ENCODE measurements at regions not wholly inside any gene's neighbourhood (a gene's known extent, or its start where the extent isn't known, plus 50 kb on each side); places are given as distances from the start of the nearest gene placed in this dataset.
A peak's percentile ranks its signal among the peaks of the same experiment; 100 is the strongest.
"Not testable (repeated sequence)": the region's sequence is repeated elsewhere in the genome, so short reads cannot be mapped to it uniquely, and the experiment has no call there.

GRCh38 chr6:12490904-12491571 is 200.9 kb downstream of the EDN1 start:
- no peak overlapping the region for H3K4me3 ChIP-seq (ENCODE audit: low read length)
- no peak for DNase-seq (ENCODE audit: low read depth, low spot score)

DNA sequence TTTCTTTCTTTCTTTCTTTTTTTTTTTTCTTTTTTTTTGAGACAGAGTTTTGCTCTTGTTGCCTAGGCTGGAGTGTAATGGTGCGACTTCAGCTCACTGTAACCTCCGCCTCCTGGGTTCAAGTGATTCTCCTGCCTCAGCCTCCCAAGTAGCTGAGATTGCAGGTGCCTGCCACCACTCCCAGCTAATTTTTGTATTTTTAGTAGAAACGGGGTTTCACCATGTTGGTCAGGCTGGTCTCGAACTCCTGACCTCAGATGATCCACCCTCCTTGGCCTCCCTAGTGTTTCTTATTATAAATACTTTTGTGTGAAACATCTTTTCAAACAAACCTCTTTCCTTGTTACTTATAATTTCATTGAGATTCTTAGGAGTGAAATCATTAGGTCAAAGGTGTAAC is 202.8 kb downstream of the EDN1 start:
- DNase-seq (ENCODE audit: low read depth, low spot score); H3K4me3 ChIP-seq (ENCODE audit: low read length): not testable (repeated sequence)

DNA sequence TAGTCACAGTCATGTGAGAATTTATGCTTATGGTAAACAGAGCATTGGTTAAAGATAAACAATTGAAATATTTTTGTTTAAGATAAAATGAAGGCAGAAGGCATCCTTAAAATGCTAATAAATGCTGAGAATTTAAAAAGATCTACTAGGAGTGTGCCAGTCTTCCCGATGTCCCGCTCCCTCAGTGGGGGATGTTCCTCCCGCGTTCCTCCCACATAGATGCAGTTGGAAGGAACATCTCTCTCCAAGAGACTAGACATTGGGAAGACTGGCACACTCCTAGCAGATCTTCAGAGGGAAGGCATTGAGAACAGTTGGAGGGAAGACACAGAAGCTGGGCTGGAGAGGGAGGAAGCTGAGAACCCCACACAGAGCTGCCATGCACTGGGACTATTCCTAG is 203.3 kb downstream of the EDN1 start:
- DNase-seq (ENCODE audit: low read depth, low spot score), result no peak
- H3K4me3 ChIP-seq (ENCODE audit: low read length), result no peak overlapping the region

GRCh38 chr6:12494161-12494560 is 204.0 kb downstream of the EDN1 start:
- DNase-seq (ENCODE audit: low read depth, low spot score), result no peak

DNA sequence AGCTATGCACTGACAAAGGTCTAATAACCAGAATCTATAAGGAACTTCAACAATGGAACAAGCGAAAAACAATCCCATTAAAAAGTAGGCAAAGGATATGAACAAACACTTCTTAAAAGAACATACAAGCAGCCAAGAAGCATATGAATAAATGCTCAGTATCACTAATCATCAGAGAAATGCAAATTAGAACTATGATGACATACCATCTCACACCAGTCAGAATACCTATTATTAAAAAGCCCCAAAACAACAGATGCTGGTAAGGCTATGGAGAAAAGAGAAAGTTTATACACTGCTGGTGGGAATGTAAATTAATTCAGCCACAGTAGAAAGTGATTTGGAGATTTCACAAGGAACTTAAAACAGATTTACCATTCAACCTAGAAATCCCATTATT is 211.8 kb downstream of the EDN1 start:
- no peak overlapping the region for H3K4me3 ChIP-seq (ENCODE audit: low read length)
- DNase-seq (ENCODE audit: low read depth, low spot score), result no peak

More at GRCh38 chr6:12494161-12494560, 204.0 kb downstream of the EDN1 start:
- no peak overlapping the region for H3K4me3 ChIP-seq (ENCODE audit: low read length)

DNA sequence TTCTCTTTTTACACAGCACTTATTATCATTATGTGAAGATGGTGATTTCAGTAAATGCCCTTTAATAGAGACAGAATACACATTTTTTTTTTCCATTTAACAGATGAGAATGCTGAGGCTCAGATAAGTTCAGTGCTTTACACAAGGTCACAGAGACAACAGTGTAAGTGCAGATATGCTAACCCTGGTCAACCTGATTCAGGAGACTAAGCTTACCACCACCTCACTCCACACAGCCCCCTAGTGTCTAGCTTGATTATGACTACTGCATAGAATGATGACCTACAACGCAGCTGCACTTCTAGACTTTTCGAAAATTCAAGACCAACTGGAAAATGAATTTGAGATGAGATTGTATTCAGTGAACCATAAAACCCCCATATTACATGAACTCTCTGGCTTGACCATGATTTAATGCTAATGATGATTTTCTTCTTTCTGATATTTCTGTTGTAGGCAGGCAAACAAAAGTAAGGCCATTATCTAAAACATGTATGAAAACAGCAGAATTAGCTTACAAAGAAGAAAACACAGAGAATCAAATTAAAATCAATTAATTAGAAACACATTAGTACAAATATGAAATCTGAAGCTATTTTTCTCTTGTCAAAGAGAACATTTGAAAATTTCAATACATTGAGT is 212.1 kb upstream of the PHACTR1 start:
- H3K4me3 ChIP-seq (ENCODE audit: low read length), result no peak overlapping the region
- peak; percentile 28 for DNase-seq (ENCODE audit: low read depth, low spot score)

GRCh38 chr6:12505486-12505885 is 211.1 kb upstream of the PHACTR1 start:
- no peak overlapping the region for H3K4me3 ChIP-seq (ENCODE audit: low read length)
- no peak for DNase-seq (ENCODE audit: low read depth, low spot score)

GRCh38 chr6:12506159-12506558 is 210.4 kb upstream of the PHACTR1 start:
- DNase-seq (ENCODE audit: low read depth, low spot score), result no peak
- H3K4me3 ChIP-seq (ENCODE audit: low read length), result no peak overlapping the region

DNA sequence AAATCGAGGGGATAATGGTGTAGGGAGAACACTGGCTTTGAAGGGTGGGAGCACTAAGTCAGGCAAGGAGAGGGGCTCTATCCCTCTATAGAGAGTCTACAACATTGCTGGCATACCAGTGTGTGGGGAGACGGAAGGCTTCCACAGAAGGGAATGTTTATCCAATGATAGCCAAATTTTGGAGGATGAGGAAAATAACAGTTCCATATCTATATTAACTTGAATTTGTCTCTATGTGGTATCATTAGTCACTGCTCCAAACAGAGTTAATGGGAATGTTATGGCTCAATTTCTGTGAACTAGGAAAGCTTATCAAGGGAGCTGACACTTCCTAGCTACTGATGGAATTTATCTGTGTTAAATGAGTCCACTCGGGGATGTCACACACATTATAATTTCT is 208.9 kb upstream of the PHACTR1 start:
- no peak overlapping the region for H3K4me3 ChIP-seq (ENCODE audit: low read length)
- DNase-seq (ENCODE audit: low read depth, low spot score), result no peak

- no peak overlapping the region for H3K4me3 ChIP-seq (ENCODE audit: low read length)
- no peak for DNase-seq (ENCODE audit: low read depth, low spot score)
These were observed 208.0 kb upstream of the PHACTR1 start for GRCh38 chr6:12508553-12508952.

DNA sequence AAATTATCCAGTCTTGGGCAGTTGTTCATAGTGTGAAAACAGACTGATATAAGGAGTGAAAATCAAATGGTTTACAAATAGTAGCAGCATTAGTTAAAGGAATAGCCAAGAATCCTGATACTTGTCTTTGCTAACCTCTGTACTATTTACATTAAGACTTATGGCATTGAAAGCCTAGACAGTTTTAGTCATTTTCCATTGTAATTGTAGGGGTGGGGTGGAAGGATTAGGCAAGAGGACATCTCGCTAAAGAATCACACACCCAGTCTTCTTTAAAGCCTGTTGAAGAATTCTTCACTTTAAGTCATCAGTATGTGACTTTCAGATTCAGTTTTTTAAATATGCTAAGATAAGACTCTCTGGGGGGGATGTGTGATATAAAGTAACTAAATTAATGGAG is 207.5 kb upstream of the PHACTR1 start:
- DNase-seq (ENCODE audit: low read depth, low spot score), result no peak

GRCh38 chr6:12516070-12516469 is 200.5 kb upstream of the PHACTR1 start:
- DNase-seq (ENCODE audit: low read depth, low spot score), result no peak
- H3K4me3 ChIP-seq (ENCODE audit: low read length), result no peak overlapping the region

More for the DNA sequence above, 207.5 kb upstream of the PHACTR1 start:
- no peak overlapping the region for H3K4me3 ChIP-seq (ENCODE audit: low read length)

DNA sequence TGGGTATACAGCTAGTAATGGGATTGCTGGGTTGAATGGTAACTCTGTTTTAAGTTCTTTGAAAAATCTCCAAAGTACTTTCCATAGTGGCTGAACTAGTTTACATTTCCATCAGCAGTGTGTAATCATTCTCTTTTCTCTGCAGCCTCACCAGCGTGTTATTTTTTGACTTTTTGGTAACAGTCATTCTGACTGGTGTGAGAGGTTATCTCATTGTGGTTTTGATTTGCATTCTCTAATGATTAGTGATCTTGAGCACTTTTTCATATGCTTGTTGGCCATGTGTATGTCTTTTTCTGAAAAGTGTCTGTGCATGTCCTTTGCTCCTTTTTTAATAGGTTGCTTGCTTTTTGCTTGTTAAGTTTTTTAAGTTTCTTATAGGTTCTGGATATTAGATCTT is 194.2 kb upstream of the PHACTR1 start:
- no peak overlapping the region for H3K4me3 ChIP-seq (ENCODE audit: low read length)
- DNase-seq (ENCODE audit: low read depth, low spot score), result no peak

DNA sequence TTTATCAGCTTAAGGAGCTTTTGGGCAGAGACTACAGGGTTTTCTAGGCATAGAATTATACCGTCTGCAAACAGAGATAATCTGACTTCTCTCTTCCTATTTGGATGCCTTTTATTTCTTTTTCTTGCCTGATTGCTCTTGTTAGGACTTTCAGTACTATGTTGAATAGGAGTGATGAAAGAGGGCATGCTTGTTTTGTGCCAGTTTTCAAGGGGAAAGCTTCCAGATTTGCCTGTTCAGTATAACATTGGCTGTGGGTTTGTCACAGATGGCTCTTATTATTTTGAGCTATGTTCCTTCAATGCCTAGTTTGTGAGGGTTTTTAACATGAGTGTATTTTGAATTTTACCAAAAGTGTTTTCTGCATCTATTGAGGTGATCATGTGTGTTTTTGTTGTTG is 192.8 kb upstream of the PHACTR1 start:
- DNase-seq (ENCODE audit: low read depth, low spot score), result no peak
- H3K4me3 ChIP-seq (ENCODE audit: low read length), result no peak overlapping the region

DNA sequence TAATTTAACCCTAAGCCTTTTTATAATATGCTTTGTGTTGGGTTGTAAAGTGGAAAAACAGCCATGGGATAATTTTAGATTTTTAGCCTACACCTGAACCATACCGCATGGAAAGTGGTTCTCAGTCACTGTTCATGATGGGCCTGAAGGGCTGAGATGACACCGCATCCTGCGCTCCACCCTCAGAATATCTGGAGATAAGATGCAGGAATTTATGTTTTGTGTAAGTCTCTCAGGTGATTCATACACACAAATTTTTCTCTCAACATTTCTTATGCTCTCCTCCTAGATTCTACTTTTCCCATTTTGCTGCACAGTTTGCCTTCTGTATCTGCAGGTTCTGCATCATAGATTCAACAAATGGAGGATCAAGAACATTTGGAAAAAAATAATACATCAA is 191.3 kb upstream of the PHACTR1 start:
- no peak overlapping the region for H3K4me3 ChIP-seq (ENCODE audit: low read length)
- no peak for DNase-seq (ENCODE audit: low read depth, low spot score)

DNA sequence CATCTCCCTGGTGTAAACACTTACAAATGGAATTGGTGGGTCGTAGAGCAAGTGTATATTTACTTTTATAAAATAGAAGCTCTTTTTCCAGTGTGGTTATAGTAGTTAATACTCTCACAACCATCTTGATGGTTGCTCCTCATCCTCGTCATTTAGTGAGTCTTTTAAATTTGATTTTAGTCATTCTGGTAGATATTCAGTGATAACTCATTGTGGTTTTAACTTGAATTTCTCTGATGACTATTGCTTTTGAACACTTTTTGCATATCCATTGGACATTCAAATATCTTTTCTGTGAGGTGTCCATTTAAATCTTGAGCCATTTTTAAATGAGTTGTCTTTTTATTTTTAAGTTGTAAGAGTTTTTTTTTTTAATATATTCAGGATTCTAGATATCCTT is 189.2 kb upstream of the PHACTR1 start:
- no peak for DNase-seq (ENCODE audit: low read depth, low spot score)
- H3K4me3 ChIP-seq (ENCODE audit: low read length), result no peak overlapping the region

GRCh38 chr6:12528136-12528535 is 188.4 kb upstream of the PHACTR1 start:
- no peak overlapping the region for H3K4me3 ChIP-seq (ENCODE audit: low read length)
- no peak for DNase-seq (ENCODE audit: low read depth, low spot score)

- no peak overlapping the region for H3K4me3 ChIP-seq (ENCODE audit: low read length)
- DNase-seq (ENCODE audit: low read depth, low spot score), result no peak
These were observed 187.8 kb upstream of the PHACTR1 start for GRCh38 chr6:12528581-12529363.

DNA sequence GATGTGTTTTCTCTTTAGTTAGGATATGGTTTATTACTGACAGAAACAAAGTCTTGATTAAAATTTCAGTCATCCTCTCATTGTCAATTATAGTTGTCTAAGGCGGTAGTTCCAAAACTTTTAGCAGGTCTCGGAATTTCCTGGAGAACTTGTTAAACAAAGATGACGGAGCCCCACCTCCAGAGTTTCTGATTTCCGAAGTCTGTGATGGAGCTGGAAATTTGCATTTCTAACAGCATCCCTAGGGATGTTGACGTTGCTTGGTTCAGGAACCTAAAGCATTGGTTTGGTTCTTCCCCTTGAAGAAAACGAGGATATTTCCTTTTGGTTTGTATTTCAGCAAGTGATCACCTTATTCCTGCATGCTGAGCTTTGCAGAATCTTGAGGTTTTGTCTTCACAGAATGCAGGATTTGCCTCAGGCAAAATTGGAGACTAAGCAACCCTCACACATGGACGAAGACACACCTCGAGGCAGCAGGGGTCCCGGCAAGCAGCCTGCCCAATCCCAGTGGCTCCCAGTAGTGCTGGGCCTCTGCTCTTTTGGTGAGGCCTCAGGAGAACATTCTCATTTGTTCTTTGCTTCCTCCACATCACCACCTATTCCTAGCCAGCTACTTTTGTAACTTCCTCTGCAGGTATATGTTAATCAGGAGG is 187.1 kb upstream of the PHACTR1 start:
- DNase-seq (ENCODE audit: low read depth, low spot score), result no peak
- no peak overlapping the region for H3K4me3 ChIP-seq (ENCODE audit: low read length)

- DNase-seq (ENCODE audit: low read depth, low spot score), result no peak
- no peak overlapping the region for H3K4me3 ChIP-seq (ENCODE audit: low read length)
These were observed 186.2 kb upstream of the PHACTR1 start for GRCh38 chr6:12530345-12530744.
